ENCODE measurements at regions not wholly inside any gene's neighbourhood (a gene's known extent, or its start where the extent isn't known, plus 50 kb on each side); places are given as distances from the start of the nearest gene placed in this dataset.

- Mint-ChIP-seq H3K36me3 (ENCODE audit: insufficient read depth, unreplicated experiment) (no peaks in the 10 kb centered on the region), H3K27me3 (ENCODE audit: insufficient read depth, unreplicated experiment) (no peaks in the 10 kb centered on the region), H3K4me1 (ENCODE audit: insufficient read depth, unreplicated experiment) (peaks cover 24% of the 10 kb centered on the region), H3K9me3 (ENCODE audit: unreplicated experiment) (no peaks in the 10 kb centered on the region), H3K4me3 (ENCODE audit: unreplicated experiment) (no peak overlapping the region), H3K27ac (ENCODE audit: low read depth, unreplicated experiment) (no peak overlapping the region)
- intact Hi-C loops (cut with micrococcal nuclease) = no loop called here
- TF ChIP-seq, protein P1, sequence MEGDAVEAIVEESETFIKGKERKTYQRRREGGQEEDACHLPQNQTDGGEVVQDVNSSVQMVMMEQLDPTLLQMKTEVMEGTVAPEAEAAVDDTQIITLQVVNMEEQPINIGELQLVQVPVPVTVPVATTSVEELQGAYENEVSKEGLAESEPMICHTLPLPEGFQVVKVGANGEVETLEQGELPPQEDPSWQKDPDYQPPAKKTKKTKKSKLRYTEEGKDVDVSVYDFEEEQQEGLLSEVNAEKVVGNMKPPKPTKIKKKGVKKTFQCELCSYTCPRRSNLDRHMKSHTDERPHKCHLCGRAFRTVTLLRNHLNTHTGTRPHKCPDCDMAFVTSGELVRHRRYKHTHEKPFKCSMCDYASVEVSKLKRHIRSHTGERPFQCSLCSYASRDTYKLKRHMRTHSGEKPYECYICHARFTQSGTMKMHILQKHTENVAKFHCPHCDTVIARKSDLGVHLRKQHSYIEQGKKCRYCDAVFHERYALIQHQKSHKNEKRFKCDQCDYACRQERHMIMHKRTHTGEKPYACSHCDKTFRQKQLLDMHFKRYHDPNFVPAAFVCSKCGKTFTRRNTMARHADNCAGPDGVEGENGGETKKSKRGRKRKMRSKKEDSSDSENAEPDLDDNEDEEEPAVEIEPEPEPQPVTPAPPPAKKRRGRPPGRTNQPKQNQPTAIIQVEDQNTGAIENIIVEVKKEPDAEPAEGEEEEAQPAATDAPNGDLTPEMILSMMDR (IDR thresholded peaks at IDR 0.05; ENCODE audit: unreplicated experiment) = no peak
- ChIA-PET POLR2A (interaction anchor here (0.7 to 1.5 kb wide), 3 partner anchors 10 to 129 kb away, joined by 3 to 7 read pairs (median 3); no protein-coding TSS in a partner anchor), CTCF (interaction anchor here (0.5 kb wide), 1 partner anchor 704 kb away, joined by 4 read pairs; no protein-coding TSS in a partner anchor)
- no TSS peak for BruUV-seq (replicated peaks)
- DNase-seq (ENCODE audit: unreplicated experiment) = no peak
Measured at GRCh38 chr5:73375191-73375545, 73.4 kb downstream of the FOXD1 start.

DNA sequence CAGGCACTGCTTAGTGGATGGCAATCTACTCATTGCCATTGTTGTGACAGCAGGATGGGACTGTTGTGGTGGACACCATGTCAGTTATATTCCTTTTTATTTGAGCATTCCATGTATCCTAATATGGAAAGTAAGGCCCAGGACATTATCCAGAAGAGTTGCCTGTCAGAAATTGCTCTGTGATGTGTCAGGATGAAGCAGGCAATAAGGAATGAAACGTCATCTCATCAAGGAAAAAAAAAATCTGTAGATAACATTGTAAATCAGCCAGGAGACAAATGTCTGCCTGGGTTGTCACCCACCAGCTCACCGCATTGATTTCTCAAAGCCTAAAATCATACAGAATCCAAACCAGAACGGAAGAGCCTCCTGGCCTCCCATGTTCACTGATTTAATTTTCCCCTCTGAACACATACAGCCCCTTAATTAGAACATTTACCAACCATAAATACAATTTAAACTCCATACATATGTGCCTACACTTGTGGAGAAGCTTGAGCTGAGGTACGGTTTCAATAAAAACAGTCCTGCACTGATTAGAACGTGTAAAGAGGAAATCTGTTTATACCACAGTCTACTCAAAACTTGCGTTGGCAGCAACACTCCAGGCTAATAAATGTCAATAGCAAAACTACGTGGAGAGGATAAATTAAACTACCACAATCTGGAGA is 73.9 kb downstream of the FOXD1 start:
- Mint-ChIP-seq H3K36me3 (ENCODE audit: insufficient read depth, unreplicated experiment) (no peaks in the 10 kb centered on the region), H3K4me3 (ENCODE audit: unreplicated experiment) (no peak overlapping the region), H3K27ac (ENCODE audit: low read depth, unreplicated experiment) (no peak overlapping the region), H3K27me3 (ENCODE audit: insufficient read depth, unreplicated experiment) (no peaks in the 10 kb centered on the region), H3K4me1 (ENCODE audit: insufficient read depth, unreplicated experiment) (peaks cover 29% of the 10 kb centered on the region), H3K9me3 (ENCODE audit: unreplicated experiment) (no peaks in the 10 kb centered on the region)
- DNase-seq (ENCODE audit: unreplicated experiment) = no peak
- TF ChIP-seq, protein P1 (IDR thresholded peaks at IDR 0.05; ENCODE audit: unreplicated experiment) = no peak
- ChIA-PET POLR2A (interaction anchor here (0.6 to 1.5 kb wide), 3 partner anchors 9 to 128 kb away, joined by 3 to 7 read pairs (median 3); no protein-coding TSS in a partner anchor), CTCF (interaction anchor here (0.5 to 0.7 kb wide), 2 partner anchors 150 to 705 kb away, joined by 3 to 4 read pairs; no protein-coding TSS in a partner anchor)
- no TSS peak for BruUV-seq (replicated peaks)
- intact Hi-C loops (cut with micrococcal nuclease) = no loop called here

DNA sequence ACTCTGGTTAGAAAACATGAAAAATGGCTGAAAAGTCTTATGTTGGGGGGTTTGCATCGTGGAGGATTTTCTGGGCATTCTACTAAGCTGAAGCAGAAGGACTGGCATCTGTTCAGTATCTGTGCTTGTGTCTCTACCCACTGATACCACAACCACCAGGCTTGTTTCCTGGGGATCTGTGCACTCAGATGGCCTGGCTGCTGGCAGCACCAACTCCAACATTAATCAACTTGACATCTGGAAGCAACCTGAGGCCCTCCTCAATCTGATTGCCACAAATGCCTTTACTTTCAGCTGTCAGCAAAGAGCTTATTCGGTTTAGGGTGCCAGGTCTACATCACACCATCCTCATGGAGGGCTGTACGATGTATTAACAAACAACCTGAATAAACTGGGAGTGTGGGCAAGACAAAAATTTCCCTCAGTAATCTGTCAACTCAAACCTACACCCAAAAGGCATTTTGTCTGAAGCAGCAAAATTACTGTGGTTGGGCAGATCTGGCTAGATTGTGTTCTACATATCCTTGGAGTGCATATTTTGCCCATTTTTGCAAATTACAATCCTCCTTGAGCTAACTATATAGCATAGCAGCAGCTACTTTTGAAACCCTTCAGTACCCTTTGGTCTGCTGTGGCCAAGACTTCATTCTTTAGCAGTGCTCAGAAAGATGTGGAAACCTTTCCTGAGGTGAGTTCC is 74.6 kb downstream of the FOXD1 start:
- H3K27me3 Mint-ChIP-seq (ENCODE audit: insufficient read depth, unreplicated experiment) = no peaks in the 10 kb centered on the region
- intact Hi-C loops (cut with micrococcal nuclease) = no loop called here
- H3K27ac Mint-ChIP-seq (ENCODE audit: low read depth, unreplicated experiment) = no peak overlapping the region
- no peak overlapping the region for H3K4me3 Mint-ChIP-seq (ENCODE audit: unreplicated experiment)
- peaks cover 33% of the 10 kb centered on the region for H3K4me1 Mint-ChIP-seq (ENCODE audit: insufficient read depth, unreplicated experiment)
- H3K36me3 Mint-ChIP-seq (ENCODE audit: insufficient read depth, unreplicated experiment) = no peaks in the 10 kb centered on the region
- no peak for DNase-seq (ENCODE audit: unreplicated experiment)
- ChIA-PET CTCF (interaction anchor here (0.7 kb wide), 1 partner anchor 149 kb away, joined by 3 read pairs; no protein-coding TSS in a partner anchor), POLR2A (interaction anchor here (0.6 to 1.5 kb wide), 2 partner anchors 8 to 9 kb away, joined by 3 to 7 read pairs; no protein-coding TSS in a partner anchor)
- no TSS peak for BruUV-seq (replicated peaks)
- TF ChIP-seq, protein P1 (IDR thresholded peaks at IDR 0.05; ENCODE audit: unreplicated experiment) = no peak
- no peaks in the 10 kb centered on the region for H3K9me3 Mint-ChIP-seq (ENCODE audit: unreplicated experiment)
